ENCODE measurements at regions not wholly inside any gene's neighbourhood (a gene's known extent, or its start where the extent isn't known, plus 50 kb on each side); places are given as distances from the start of the nearest gene placed in this dataset.

- Mint-ChIP-seq H3K27me3 (ENCODE audit: low read depth) (no peaks in the 10 kb centered on the region), H3K9me3 (no peaks in the 10 kb centered on the region), H3K27ac (no peak overlapping the region), H3K4me1 (ENCODE audit: low read depth) (no peaks in the 10 kb centered on the region), H3K4me3 (no peak overlapping the region), H3K36me3 (ENCODE audit: low read depth) (no peaks in the 10 kb centered on the region)
Measured at GRCh38 chr2:146038014-146038413, 1518.1 kb upstream of the ZEB2 start.

GRCh38 chr2:146037334-146037870 lies 1517.5 kb upstream of the ZEB2 start:
- H3K27ac Mint-ChIP-seq: no peak overlapping the region
- no peaks in the 10 kb centered on the region for H3K27me3 Mint-ChIP-seq (ENCODE audit: low read depth)
- no peaks in the 10 kb centered on the region for H3K4me1 Mint-ChIP-seq (ENCODE audit: low read depth)
- no peak overlapping the region for H3K4me3 Mint-ChIP-seq
- no peaks in the 10 kb centered on the region for H3K36me3 Mint-ChIP-seq (ENCODE audit: low read depth)
- no peaks in the 10 kb centered on the region for H3K9me3 Mint-ChIP-seq

GRCh38 chr2:146031158-146031557 lies 1511.2 kb upstream of the ZEB2 start:
- H3K4me3 Mint-ChIP-seq: no peak overlapping the region
- no peaks in the 10 kb centered on the region for H3K4me1 Mint-ChIP-seq (ENCODE audit: low read depth)
- H3K27me3 Mint-ChIP-seq (ENCODE audit: low read depth): no peaks in the 10 kb centered on the region
- H3K9me3 Mint-ChIP-seq: no peaks in the 10 kb centered on the region
- no peak overlapping the region for H3K27ac Mint-ChIP-seq
- no peaks in the 10 kb centered on the region for H3K36me3 Mint-ChIP-seq (ENCODE audit: low read depth)

- Mint-ChIP-seq H3K27me3 (ENCODE audit: low read depth) (no peaks in the 10 kb centered on the region), H3K36me3 (ENCODE audit: low read depth) (no peaks in the 10 kb centered on the region), H3K27ac (no peak overlapping the region), H3K4me3 (no peak overlapping the region), H3K4me1 (ENCODE audit: low read depth) (no peaks in the 10 kb centered on the region), H3K9me3 (no peaks in the 10 kb centered on the region)
Measured at GRCh38 chr2:146027156-146027555, 1507.2 kb upstream of the ZEB2 start.

DNA sequence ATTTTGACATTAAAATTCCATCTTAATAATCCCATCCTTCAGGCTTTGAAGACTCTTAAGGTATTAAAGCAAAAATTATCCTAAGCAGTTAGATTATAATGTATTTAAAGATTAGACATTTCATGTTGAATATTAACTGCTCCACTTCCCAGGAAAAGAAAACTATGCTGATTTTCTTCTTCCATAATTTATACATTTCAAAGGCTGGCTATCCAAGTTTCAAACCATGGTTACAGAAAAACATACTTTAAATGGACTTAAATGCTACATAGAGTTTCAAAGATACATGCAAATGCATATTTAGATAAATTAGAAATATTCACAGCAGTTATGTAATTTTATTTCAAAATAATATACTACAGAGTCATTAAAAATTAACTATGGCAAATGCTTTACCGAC lies 1505.6 kb upstream of the ZEB2 start:
- H3K4me1 Mint-ChIP-seq (ENCODE audit: low read depth): no peaks in the 10 kb centered on the region
- H3K36me3 Mint-ChIP-seq (ENCODE audit: low read depth): no peaks in the 10 kb centered on the region
- H3K27me3 Mint-ChIP-seq (ENCODE audit: low read depth): no peaks in the 10 kb centered on the region
- no peak overlapping the region for H3K27ac Mint-ChIP-seq
- H3K4me3 Mint-ChIP-seq: no peak overlapping the region
- H3K9me3 Mint-ChIP-seq: no peaks in the 10 kb centered on the region

GRCh38 chr2:146024212-146024743 lies 1504.4 kb upstream of the ZEB2 start:
- no peaks in the 10 kb centered on the region for H3K4me1 Mint-ChIP-seq (ENCODE audit: low read depth)
- H3K4me3 Mint-ChIP-seq: no peak overlapping the region
- no peaks in the 10 kb centered on the region for H3K9me3 Mint-ChIP-seq
- H3K36me3 Mint-ChIP-seq (ENCODE audit: low read depth): no peaks in the 10 kb centered on the region
- H3K27me3 Mint-ChIP-seq (ENCODE audit: low read depth): no peaks in the 10 kb centered on the region
- H3K27ac Mint-ChIP-seq: no peak overlapping the region

- Mint-ChIP-seq H3K9me3 (peaks cover 3% of the 10 kb centered on the region), H3K27ac (no peak overlapping the region), H3K4me1 (ENCODE audit: low read depth) (no peaks in the 10 kb centered on the region), H3K36me3 (ENCODE audit: low read depth) (no peaks in the 10 kb centered on the region), H3K27me3 (ENCODE audit: low read depth) (no peaks in the 10 kb centered on the region), H3K4me3 (no peak overlapping the region)
Measured at GRCh38 chr2:146004462-146004861, 1484.5 kb upstream of the ZEB2 start.

DNA sequence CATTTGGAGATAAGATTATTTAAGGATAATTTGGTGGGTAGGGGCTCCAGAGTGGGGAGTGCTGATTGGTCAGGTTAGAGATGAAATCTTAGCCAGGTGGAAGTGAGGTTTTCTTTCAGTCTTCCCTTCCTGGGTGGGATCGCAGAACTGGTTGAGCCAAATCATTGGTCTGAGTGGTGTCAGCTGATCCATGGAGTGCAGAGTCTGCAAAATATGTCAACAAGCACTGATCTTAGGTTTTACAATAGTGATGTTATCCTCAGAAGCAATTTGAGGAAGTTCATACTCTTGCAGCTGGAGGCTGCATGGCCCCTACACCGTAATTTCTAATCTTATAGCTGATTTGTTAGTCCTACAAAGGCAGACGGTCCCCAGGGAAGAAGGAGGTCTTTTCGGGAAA lies 1483.4 kb upstream of the ZEB2 start:
- Mint-ChIP-seq H3K4me3 (no peak overlapping the region), H3K27ac (no peak overlapping the region), H3K4me1 (ENCODE audit: low read depth) (no peaks in the 10 kb centered on the region), H3K9me3 (no peaks in the 10 kb centered on the region), H3K27me3 (ENCODE audit: low read depth) (no peaks in the 10 kb centered on the region), H3K36me3 (ENCODE audit: low read depth) (no peaks in the 10 kb centered on the region)

DNA sequence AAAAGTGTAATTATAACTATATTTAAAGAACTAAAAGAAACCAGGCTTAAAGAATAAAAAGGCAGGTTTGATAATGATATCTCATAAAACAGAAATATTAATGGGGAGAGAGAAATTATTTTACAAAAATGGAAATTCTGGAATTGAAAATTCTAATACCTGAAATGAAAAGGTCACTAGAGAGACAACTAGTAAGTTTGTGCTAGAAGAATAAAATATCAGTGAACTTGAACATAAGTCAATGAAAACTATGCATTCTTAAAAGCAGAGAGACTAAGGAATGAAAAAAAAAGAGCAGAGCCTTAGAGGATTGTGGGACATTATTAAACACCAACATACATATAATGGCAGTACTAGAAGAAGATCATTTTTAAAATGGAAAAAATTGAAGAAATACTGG lies 1475.0 kb upstream of the ZEB2 start:
- Mint-ChIP-seq H3K4me3 (no peak overlapping the region), H3K27ac (no peak overlapping the region), H3K4me1 (ENCODE audit: low read depth) (no peaks in the 10 kb centered on the region), H3K36me3 (ENCODE audit: low read depth) (no peaks in the 10 kb centered on the region), H3K27me3 (ENCODE audit: low read depth) (no peaks in the 10 kb centered on the region), H3K9me3 (peaks cover 16% of the 10 kb centered on the region)

- H3K27me3 Mint-ChIP-seq (ENCODE audit: low read depth): no peaks in the 10 kb centered on the region
- H3K27ac Mint-ChIP-seq: no peak overlapping the region
- H3K36me3 Mint-ChIP-seq (ENCODE audit: low read depth): no peaks in the 10 kb centered on the region
- H3K9me3 Mint-ChIP-seq: peaks cover 16% of the 10 kb centered on the region
- H3K4me3 Mint-ChIP-seq: no peak overlapping the region
- no peaks in the 10 kb centered on the region for H3K4me1 Mint-ChIP-seq (ENCODE audit: low read depth)
Measured at GRCh38 chr2:145992572-145992971, 1472.7 kb upstream of the ZEB2 start.

GRCh38 chr2:145987793-145988192 lies 1467.9 kb upstream of the ZEB2 start:
- Mint-ChIP-seq H3K27me3 (ENCODE audit: low read depth) (no peaks in the 10 kb centered on the region), H3K4me1 (ENCODE audit: low read depth) (no peaks in the 10 kb centered on the region), H3K9me3 (peaks cover 5% of the 10 kb centered on the region), H3K27ac (no peak overlapping the region), H3K36me3 (ENCODE audit: low read depth) (no peaks in the 10 kb centered on the region), H3K4me3 (no peak overlapping the region)

DNA sequence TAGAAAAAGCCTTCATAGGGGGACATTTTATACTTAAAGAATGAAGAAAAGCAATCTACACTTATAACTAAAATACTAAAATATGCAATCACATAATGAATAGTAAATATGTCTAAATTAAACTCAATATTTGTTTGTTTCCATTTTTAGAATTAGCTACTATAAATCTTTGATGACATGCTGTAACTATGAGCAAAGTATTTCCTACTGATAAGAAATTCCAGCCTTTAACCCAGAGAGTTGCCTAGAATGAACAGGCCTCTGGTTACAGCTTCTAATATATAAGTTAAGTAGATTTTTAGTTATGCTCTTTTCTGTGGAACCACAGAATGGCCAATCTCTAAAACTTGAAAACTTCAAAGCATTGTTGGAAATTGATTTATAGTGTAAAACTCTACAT lies 1465.6 kb upstream of the ZEB2 start:
- Mint-ChIP-seq H3K27me3 (ENCODE audit: low read depth) (no peaks in the 10 kb centered on the region), H3K4me1 (ENCODE audit: low read depth) (no peaks in the 10 kb centered on the region)

GRCh38 chr2:145984580-145984979 lies 1464.7 kb upstream of the ZEB2 start:
- H3K4me3 Mint-ChIP-seq: no peak overlapping the region
- no peak overlapping the region for H3K27ac Mint-ChIP-seq
- no peaks in the 10 kb centered on the region for H3K9me3 Mint-ChIP-seq
- H3K4me1 Mint-ChIP-seq (ENCODE audit: low read depth): no peaks in the 10 kb centered on the region
- H3K36me3 Mint-ChIP-seq (ENCODE audit: low read depth): no peaks in the 10 kb centered on the region
- H3K27me3 Mint-ChIP-seq (ENCODE audit: low read depth): no peaks in the 10 kb centered on the region

More for the DNA sequence above, 1465.6 kb upstream of the ZEB2 start:
- no peak overlapping the region for H3K4me3 Mint-ChIP-seq
- no peaks in the 10 kb centered on the region for H3K9me3 Mint-ChIP-seq
- H3K36me3 Mint-ChIP-seq (ENCODE audit: low read depth): no peaks in the 10 kb centered on the region
- no peak overlapping the region for H3K27ac Mint-ChIP-seq

DNA sequence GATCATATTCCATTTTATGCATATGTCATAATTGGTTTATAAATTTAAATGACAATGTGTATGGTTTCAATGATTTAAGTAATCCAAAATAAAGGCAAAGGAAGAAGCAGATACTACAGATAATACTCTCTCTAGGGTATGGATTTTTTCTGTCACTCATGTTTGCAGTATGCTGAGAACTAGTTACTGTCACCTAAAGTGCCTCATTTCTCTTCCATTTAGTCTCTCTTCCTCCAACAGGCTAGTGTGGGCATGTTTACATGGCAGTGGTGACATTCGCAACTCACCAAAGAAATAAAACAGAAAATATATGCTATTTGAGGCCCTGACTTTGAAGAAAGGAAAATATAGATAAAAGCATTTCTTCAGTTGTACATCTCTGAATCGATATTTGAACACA lies 1460.4 kb upstream of the ZEB2 start:
- Mint-ChIP-seq H3K36me3 (ENCODE audit: low read depth) (no peaks in the 10 kb centered on the region), H3K27me3 (ENCODE audit: low read depth) (no peaks in the 10 kb centered on the region), H3K4me3 (no peak overlapping the region), H3K9me3 (no peaks in the 10 kb centered on the region), H3K4me1 (ENCODE audit: low read depth) (no peaks in the 10 kb centered on the region), H3K27ac (no peak overlapping the region)

DNA sequence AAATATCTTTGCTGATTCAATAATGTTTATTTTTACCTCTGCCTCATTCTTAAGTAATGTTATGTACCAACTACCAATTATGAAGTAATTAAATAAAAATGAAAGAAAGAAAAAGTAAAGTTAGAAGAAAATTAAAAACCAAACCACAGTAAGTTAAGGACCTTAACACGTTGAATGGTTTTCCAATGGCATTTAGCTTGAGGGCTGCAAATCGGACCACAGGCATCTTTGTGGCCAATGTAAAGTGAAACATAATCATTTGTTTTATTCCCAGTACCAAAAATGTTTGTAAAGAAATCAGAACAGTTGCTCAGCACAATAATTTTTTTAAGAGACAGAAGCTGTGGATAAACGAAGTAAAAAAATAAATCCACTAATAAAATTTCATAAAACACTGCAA lies 1455.5 kb upstream of the ZEB2 start:
- H3K9me3 Mint-ChIP-seq: no peaks in the 10 kb centered on the region
- H3K27me3 Mint-ChIP-seq (ENCODE audit: low read depth): no peaks in the 10 kb centered on the region
- no peak overlapping the region for H3K4me3 Mint-ChIP-seq
- no peaks in the 10 kb centered on the region for H3K4me1 Mint-ChIP-seq (ENCODE audit: low read depth)
- no peaks in the 10 kb centered on the region for H3K36me3 Mint-ChIP-seq (ENCODE audit: low read depth)
- no peak overlapping the region for H3K27ac Mint-ChIP-seq

- H3K4me3 Mint-ChIP-seq: no peak overlapping the region
- peaks cover 15% of the 10 kb centered on the region for H3K9me3 Mint-ChIP-seq
- no peaks in the 10 kb centered on the region for H3K27me3 Mint-ChIP-seq (ENCODE audit: low read depth)
- H3K27ac Mint-ChIP-seq: no peak overlapping the region
- no peaks in the 10 kb centered on the region for H3K4me1 Mint-ChIP-seq (ENCODE audit: low read depth)
- H3K36me3 Mint-ChIP-seq (ENCODE audit: low read depth): no peaks in the 10 kb centered on the region
Measured at GRCh38 chr2:145961846-145962245, 1441.9 kb upstream of the ZEB2 start.

All from T-helper 1 cell treated with Interleukin-12 subunit alpha and Interleukin-12 subunit beta and Interleukin-4 antibody, amounts not matched to agents 30 μg/mL and 1 μg/mL, for 36 hours (primary cell).